Tibial artery (tissue), 4 donors: ENCODE measurements at regions not wholly inside any gene's neighbourhood (a gene's known extent, or its start where the extent isn't known, plus 50 kb on each side); places are given as distances from the start of the nearest gene placed in this dataset.

ENCODE experiments used
- DNase-seq, 2 donors: peaks; one replicate each; pipeline ENCODE4 v3.0.0-alpha.2; 2019
- H3K27ac ChIP-seq, 2 donors: fragments of 200-600 bp; sonication (generic) in 1 of 2; 1 replicate in 1 of 2; 2 replicates in 1 of 2; pipeline ENCODE4 v1.5.1; 2018 to 2019; ENCODE audit warnings: mild to moderate bottlenecking in 1 of 2
- H3K27me3 ChIP-seq, 2 donors: fragments of 200-600 bp; sonication (generic) in 1 of 2; one replicate each; pipeline versions ENCODE4 v1.5.1 to v1.6.0; 2016 to 2019
- H3K36me3 ChIP-seq, 3 donors: fragments of 200-600 bp; sonication (generic) in 2 of 3; one replicate each; pipeline ENCODE4 v1.5.1; 2016 to 2019; ENCODE audit warnings: mild to moderate bottlenecking in 2 of 3
- H3K4me1 ChIP-seq, 4 donors: fragments of 200-600 bp; sonication (generic) in 2 of 4; 1 replicate in 3 of 4; 2 replicates in 1 of 4; pipeline ENCODE4 v1.5.1; 2016 to 2019
- H3K4me3 ChIP-seq, 2 donors: fragments of 200-600 bp; sonication (generic) in 1 of 2; 1 replicate in 1 of 2; 2 replicates in 1 of 2; pipeline ENCODE4 v1.5.1; 2018 to 2019; ENCODE audit warnings: mild to moderate bottlenecking in 2 of 2
- H3K9me3 ChIP-seq, 3 donors: fragments of 200-600 bp; sonication (generic) in 1 of 3; one replicate each; pipeline ENCODE4 v1.5.1; 2016 to 2019
- CTCF ChIP-seq, 2 experiments: fragments of 200-600 bp in 1 of 2; fragments of 450-650 bp in 1 of 2; IDR thresholded peaks; one replicate each; pipeline ENCODE4 v1.5.1; 2017 to 2019; ENCODE audit warnings: antibody characterized with exemption in 2 of 2, mild to moderate bottlenecking in 1 of 2, moderate library complexity in 1 of 2
- intact Hi-C: fragments of 100-400 bp; cut with DNase I; formaldehyde crosslinking; loops from one replicate; pipeline ENCODE4 v1.15.0; 2023; ENCODE audit warnings: low total_unique reads

GRCh38 chr10:121296378-121296777, 301.9 kb downstream of the FGFR2 start:
- Histone ChIP-seq H3K9me3 (no peaks in the 10 kb centered on the region), H3K36me3 (no peaks in the 10 kb centered on the region), H3K27ac (no peak overlapping the region), H3K27me3 (peaks cover 0 to 3% of the 10 kb centered on the region in 2 donors), H3K4me1 (no peaks in the 10 kb centered on the region), H3K4me3 (no peak overlapping the region)
- TF ChIP-seq CTCF (IDR thresholded peaks at IDR 0.05): no peak
- no peak for DNase-seq
- intact Hi-C loops: no loop called here

GRCh38 chr10:121296881-121297585, 301.2 kb downstream of the FGFR2 start:
- Histone ChIP-seq H3K27me3 (peaks cover 0 to 3% of the 10 kb centered on the region in 2 donors), H3K27ac (no peak overlapping the region), H3K4me3 (no peak overlapping the region), H3K9me3 (no peaks in the 10 kb centered on the region), H3K36me3 (no peaks in the 10 kb centered on the region), H3K4me1 (no peaks in the 10 kb centered on the region)
- intact Hi-C loops: no loop called here
- TF ChIP-seq CTCF (IDR thresholded peaks at IDR 0.05): no peak
- DNase-seq: no peak

- no peak for TF ChIP-seq CTCF (IDR thresholded peaks at IDR 0.05)
- Histone ChIP-seq H3K27me3 (no peaks in the 10 kb centered on the region), H3K27ac (no peak overlapping the region), H3K4me1 (no peaks in the 10 kb centered on the region), H3K9me3 (no peaks in the 10 kb centered on the region), H3K36me3 (no peaks in the 10 kb centered on the region), H3K4me3 (no peak overlapping the region)
- intact Hi-C loops: no loop called here
- no peak for DNase-seq
These were observed 297.5 kb downstream of the FGFR2 start for GRCh38 chr10:121300723-121301122.

GRCh38 chr10:121302541-121303180, 295.6 kb downstream of the FGFR2 start:
- intact Hi-C loops: no loop called here
- no peak for TF ChIP-seq CTCF (IDR thresholded peaks at IDR 0.05)
- Histone ChIP-seq H3K4me3 (no peak overlapping the region), H3K27me3 (no peaks in the 10 kb centered on the region), H3K27ac (no peak overlapping the region), H3K9me3 (no peaks in the 10 kb centered on the region), H3K36me3 (no peaks in the 10 kb centered on the region), H3K4me1 (no peaks in the 10 kb centered on the region)
- DNase-seq: no peak

- no peak for DNase-seq
These were observed 294.9 kb downstream of the FGFR2 start for GRCh38 chr10:121303287-121303890.

More at GRCh38 chr10:121303287-121303890, 294.9 kb downstream of the FGFR2 start:
- no peak for TF ChIP-seq CTCF (IDR thresholded peaks at IDR 0.05)
- Histone ChIP-seq H3K9me3 (no peaks in the 10 kb centered on the region), H3K27me3 (no peaks in the 10 kb centered on the region), H3K27ac (no peak overlapping the region), H3K36me3 (no peaks in the 10 kb centered on the region), H3K4me3 (no peak overlapping the region), H3K4me1 (no peaks in the 10 kb centered on the region)
- intact Hi-C loops: no loop called here
